ENCODE measurements at regions not wholly inside any gene's neighbourhood (a gene's known extent, or its start where the extent isn't known, plus 50 kb on each side); places are given as distances from the start of the nearest gene placed in this dataset.

DNA sequence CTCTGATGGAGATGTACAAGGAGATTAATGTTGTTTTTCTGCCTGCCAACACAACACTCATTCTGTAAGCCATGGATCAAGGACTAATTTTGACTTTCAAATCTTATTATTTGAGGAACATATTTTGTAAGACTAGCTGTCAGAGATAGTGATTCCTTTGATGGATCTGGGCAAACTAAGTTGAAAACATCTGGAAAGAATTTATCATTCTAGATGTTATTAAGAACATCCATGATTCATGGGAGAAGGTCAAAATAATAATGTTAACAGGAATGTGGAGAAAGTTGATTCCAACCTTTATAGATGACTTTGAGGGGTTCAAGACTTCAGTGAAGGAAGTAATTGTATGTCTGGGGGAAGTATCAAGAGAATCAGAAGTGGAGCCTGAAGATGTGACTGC is 196.8 kb downstream of the POSTN start:
- TF ChIP-seq CTCF (IDR thresholded peaks at IDR 0.05) = no peak
- DNase-seq = no peak
- Histone ChIP-seq H3K4me1 (peaks cover 0 to 8% (median 3%) of the 10 kb centered on the region in 4 donors), H3K36me3 (no peaks in the 10 kb centered on the region), H3K27me3 (no peaks in the 10 kb centered on the region), H3K9me3 (peaks cover 0 to 14% (median 0%) of the 10 kb centered on the region in 3 donors), H3K4me3 (no peak overlapping the region), H3K27ac (no peak overlapping the region)
- intact Hi-C loops (cut with DNase I; ENCODE audit: low total_unique reads) = no loop called here

- no peak for DNase-seq
- H3K27ac ChIP-seq = no peak overlapping the region
- no peaks in the 10 kb centered on the region for H3K4me1 ChIP-seq
- H3K27me3 ChIP-seq = no peaks in the 10 kb centered on the region
- H3K36me3 ChIP-seq = no peaks in the 10 kb centered on the region
- no peak overlapping the region for H3K4me3 ChIP-seq
- intact Hi-C loops (cut with DNase I; ENCODE audit: low total_unique reads) = no loop called here
- H3K9me3 ChIP-seq = peaks cover 0 to 14% (median 0%) of the 10 kb centered on the region in 3 donors
- no peak for TF ChIP-seq CTCF (IDR thresholded peaks at IDR 0.05)
Observed at GRCh38 chr13:37397535-37397934, 201.0 kb downstream of the POSTN start.

DNA sequence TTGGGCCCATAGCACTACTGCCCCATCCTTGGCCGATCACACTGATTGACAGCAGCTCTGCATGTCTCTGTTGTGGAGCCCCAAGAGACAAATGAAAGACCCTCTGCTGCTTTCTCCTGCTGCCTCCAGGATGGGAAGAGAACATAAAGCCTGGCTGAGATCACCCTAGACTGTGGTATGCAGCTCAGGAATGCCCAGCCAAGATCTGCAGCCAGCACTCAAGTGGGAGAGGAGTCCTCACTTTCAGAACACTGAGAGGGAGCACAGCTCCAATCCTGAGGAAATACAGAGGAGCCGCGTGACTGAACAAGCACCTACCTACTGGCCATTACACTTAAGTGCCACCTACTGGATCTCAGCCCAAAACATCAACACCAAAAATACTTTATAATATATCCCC is 203.0 kb downstream of the POSTN start:
- no peak for TF ChIP-seq CTCF (IDR thresholded peaks at IDR 0.05)
- Histone ChIP-seq H3K27ac (no peak overlapping the region), H3K4me1 (no peaks in the 10 kb centered on the region), H3K36me3 (no peaks in the 10 kb centered on the region), H3K27me3 (no peaks in the 10 kb centered on the region), H3K4me3 (no peak overlapping the region), H3K9me3 (peaks cover 0 to 3% (median 0%) of the 10 kb centered on the region in 3 donors)
- intact Hi-C loops (cut with DNase I; ENCODE audit: low total_unique reads) = no loop called here
- DNase-seq = no peak

DNA sequence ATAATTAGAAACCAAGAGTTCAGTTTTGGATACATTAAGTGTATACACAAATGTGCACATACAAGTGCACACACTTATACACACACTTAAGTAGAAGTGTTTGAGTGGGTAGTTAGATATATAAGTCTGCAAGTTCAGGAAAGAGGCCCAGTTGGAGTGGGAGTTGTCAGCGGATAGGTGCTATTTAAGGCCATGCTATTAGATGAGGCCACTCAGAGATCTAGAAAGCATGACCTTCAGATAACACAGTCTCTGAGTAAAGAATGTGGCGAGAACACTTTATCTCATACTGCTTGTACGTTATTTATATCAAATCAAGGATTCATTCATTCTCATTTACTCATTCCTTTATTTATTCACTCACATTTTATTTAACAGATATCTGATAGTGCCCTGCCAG is 206.2 kb downstream of the POSTN start:
- Histone ChIP-seq H3K27me3 (no peaks in the 10 kb centered on the region), H3K36me3 (no peaks in the 10 kb centered on the region), H3K4me1 (no peaks in the 10 kb centered on the region), H3K4me3 (no peak overlapping the region), H3K27ac (no peak overlapping the region), H3K9me3 (no peaks in the 10 kb centered on the region)
- no peak for TF ChIP-seq CTCF (IDR thresholded peaks at IDR 0.05)
- intact Hi-C loops (cut with DNase I; ENCODE audit: low total_unique reads) = no loop called here
- DNase-seq = no peak

DNA sequence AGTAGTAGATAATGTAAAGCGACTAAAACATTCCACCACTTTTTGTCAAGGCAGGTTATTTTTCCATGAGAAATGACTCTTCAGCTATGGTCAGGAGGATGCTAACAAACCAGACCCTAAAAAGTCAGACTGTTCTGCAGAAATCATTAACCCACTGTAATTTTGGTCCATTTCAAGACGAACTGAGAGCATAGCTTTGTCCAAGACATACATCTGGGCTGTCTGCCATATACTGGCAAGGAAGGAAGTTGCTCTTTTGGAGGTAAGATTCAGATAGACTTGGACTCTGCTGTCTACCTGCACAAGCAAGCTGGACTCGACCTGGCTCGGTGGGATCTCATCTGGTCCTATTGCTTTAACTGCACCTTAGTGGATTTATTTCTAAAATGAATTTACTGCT is 207.8 kb downstream of the POSTN start:
- H3K4me1 ChIP-seq = no peaks in the 10 kb centered on the region
- H3K4me3 ChIP-seq = no peak overlapping the region
- DNase-seq = no peak
- H3K27me3 ChIP-seq = no peaks in the 10 kb centered on the region
- no peaks in the 10 kb centered on the region for H3K36me3 ChIP-seq
- no peaks in the 10 kb centered on the region for H3K9me3 ChIP-seq
- no peak overlapping the region for H3K27ac ChIP-seq
- TF ChIP-seq CTCF (IDR thresholded peaks at IDR 0.05) = no peak
- intact Hi-C loops (cut with DNase I; ENCODE audit: low total_unique reads) = no loop called here

Measured in tibial artery (tissue), 4 donors.